SK-N-SH treated with all-trans-retinoic acid at 6 μM for 48 hours (cell line): ENCODE measurements at regions not wholly inside any gene's neighbourhood (a gene's known extent, or its start where the extent isn't known, plus 50 kb on each side); places are given as distances from the start of the nearest gene placed in this dataset.

Experiments
- ATAC-seq: fragments of 200-7000 bp; cut with Tn5 transposase; 3 replicates; pipeline ENCODE4 v1.9.1; 2020; ENCODE audit warnings: mild to moderate bottlenecking, moderate library complexity
- ARNTL ChIP-seq: fragments of 450-650 bp; formaldehyde crosslinking; IDR thresholded peaks from 2 replicates; pipeline ENCODE4 v1.5.0; 2020; ENCODE audit warnings: low read depth, mild to moderate bottlenecking, moderate library complexity, borderline replicate concordance
- BACH2 ChIP-seq: fragments of 250-450 bp; sonication (Bioruptor Pico); IDR thresholded peaks from 2 replicates; pipeline ENCODE4 v1.9.0; 2021; ENCODE audit warnings: mild to moderate bottlenecking, borderline replicate concordance
- CSDC2 ChIP-seq: fragments of 250-450 bp; sonication (Bioruptor Pico); IDR thresholded peaks from 2 replicates; pipeline ENCODE4 v1.5.0; 2020; ENCODE audit warnings: mild to moderate bottlenecking, moderate library complexity
- OSR1 ChIP-seq: fragments of 250-450 bp; sonication (Bioruptor Pico); IDR thresholded peaks from 2 replicates; pipeline ENCODE4 v1.8.0; 2022; ENCODE audit warnings: moderate library complexity, mild to moderate bottlenecking, inconsistent platforms
- PPARA ChIP-seq: fragments of 250-450 bp; sonication (Bioruptor Pico); IDR thresholded peaks from 2 replicates; pipeline ENCODE4 v1.5.0; 2020; ENCODE audit warnings: mild to moderate bottlenecking, borderline replicate concordance
- RARB ChIP-seq: fragments of 250-450 bp; sonication (Bioruptor Pico); IDR thresholded peaks from 2 replicates; pipeline ENCODE4 v1.8.0; 2021; ENCODE audit warnings: mild to moderate bottlenecking, moderate library complexity
- TCF4 ChIP-seq: fragments of 250-450 bp; sonication (Bioruptor Pico); IDR thresholded peaks from 2 replicates; pipeline ENCODE4 v1.8.0; 2021; ENCODE audit warnings: mild to moderate bottlenecking, moderate library complexity, borderline replicate concordance
- ZFP3 ChIP-seq: fragments of 250-450 bp; sonication (Bioruptor Pico); IDR thresholded peaks from 2 replicates; pipeline ENCODE4 v1.5.0; 2020; ENCODE audit warnings: mild to moderate bottlenecking, moderate library complexity
- ZFP30 ChIP-seq: fragments of 450-650 bp; formaldehyde crosslinking; IDR thresholded peaks from 2 replicates; pipeline ENCODE4 v1.5.0; 2022; ENCODE audit warnings: mild to moderate bottlenecking, moderate library complexity
- TF ChIP-seq, protein P1 (sequence below): fragments of 250-450 bp; sonication (Bioruptor Pico); IDR thresholded peaks from 2 replicates; pipeline ENCODE4 v1.8.0; 2020; ENCODE audit warnings: mild to moderate bottlenecking, moderate library complexity, borderline replicate concordance
- TF ChIP-seq, protein P2 (sequence below): fragments of 250-450 bp; sonication (Bioruptor Pico); IDR thresholded peaks from 2 replicates; pipeline ENCODE4 v1.5.0; 2020; ENCODE audit warnings: mild to moderate bottlenecking, moderate library complexity
- TF ChIP-seq, protein P3 (sequence below): fragments of 250-450 bp; sonication (Bioruptor Pico); IDR thresholded peaks from 2 replicates; pipeline ENCODE4 v1.5.1; 2020; ENCODE audit warnings: low read depth, mild to moderate bottlenecking, moderate library complexity
- TF ChIP-seq, protein P4 (sequence below): fragments of 250-450 bp; sonication (Bioruptor Pico); IDR thresholded peaks from 2 replicates; pipeline ENCODE4 v1.5.1; 2021; ENCODE audit warnings: mild to moderate bottlenecking, moderate library complexity

DNA sequence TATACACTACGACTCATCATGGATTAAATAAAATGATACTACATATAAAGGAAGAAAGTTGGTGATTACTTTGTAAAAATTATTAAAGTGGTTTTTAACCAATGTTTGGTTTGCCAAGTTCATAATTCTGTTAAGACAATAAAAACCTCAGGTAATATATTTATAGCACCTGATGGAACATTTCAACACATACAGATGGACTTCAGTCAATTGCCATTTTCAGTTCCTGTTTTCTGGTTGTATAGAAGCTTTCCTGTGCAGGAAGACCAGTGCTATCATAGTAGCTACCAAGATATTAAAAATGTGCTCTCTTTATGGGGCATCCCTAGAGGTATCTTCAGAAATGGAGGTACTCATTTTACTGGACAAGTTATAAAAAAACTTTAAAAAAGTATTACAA is 1686.4 kb downstream of the GRIK2 start:
- TF ChIP-seq CSDC2 (no peak), BACH2 (CRISPR knock-in tag) (no peak)
- no peak for ATAC-seq

DNA sequence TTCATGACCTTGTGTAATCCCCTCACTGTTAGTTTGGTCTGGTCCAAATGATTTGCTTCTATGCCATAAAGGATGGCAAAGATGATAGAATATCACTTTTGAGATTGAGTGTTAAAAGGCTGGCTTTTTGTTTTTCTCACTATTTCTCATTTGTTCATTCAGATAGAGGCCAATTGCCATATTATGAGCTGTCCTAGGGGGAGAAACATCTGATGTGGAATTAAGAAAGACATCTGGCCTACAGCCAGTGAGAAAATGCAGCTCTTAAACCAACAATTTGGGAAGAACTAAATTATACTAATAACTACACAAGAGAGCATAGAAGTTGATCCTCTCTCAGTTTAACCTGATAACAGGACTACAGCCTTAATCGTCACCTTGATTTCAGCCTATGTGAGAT is 1668.6 kb downstream of the GRIK2 start:
- TF ChIP-seq, protein P1, sequence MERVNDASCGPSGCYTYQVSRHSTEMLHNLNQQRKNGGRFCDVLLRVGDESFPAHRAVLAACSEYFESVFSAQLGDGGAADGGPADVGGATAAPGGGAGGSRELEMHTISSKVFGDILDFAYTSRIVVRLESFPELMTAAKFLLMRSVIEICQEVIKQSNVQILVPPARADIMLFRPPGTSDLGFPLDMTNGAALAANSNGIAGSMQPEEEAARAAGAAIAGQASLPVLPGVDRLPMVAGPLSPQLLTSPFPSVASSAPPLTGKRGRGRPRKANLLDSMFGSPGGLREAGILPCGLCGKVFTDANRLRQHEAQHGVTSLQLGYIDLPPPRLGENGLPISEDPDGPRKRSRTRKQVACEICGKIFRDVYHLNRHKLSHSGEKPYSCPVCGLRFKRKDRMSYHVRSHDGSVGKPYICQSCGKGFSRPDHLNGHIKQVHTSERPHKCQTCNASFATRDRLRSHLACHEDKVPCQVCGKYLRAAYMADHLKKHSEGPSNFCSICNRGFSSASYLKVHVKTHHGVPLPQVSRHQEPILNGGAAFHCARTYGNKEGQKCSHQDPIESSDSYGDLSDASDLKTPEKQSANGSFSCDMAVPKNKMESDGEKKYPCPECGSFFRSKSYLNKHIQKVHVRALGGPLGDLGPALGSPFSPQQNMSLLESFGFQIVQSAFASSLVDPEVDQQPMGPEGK (CRISPR knock-in tag): no peak
- TF ChIP-seq, all 23 proteins: peak for 0
- ATAC-seq: no peak

DNA sequence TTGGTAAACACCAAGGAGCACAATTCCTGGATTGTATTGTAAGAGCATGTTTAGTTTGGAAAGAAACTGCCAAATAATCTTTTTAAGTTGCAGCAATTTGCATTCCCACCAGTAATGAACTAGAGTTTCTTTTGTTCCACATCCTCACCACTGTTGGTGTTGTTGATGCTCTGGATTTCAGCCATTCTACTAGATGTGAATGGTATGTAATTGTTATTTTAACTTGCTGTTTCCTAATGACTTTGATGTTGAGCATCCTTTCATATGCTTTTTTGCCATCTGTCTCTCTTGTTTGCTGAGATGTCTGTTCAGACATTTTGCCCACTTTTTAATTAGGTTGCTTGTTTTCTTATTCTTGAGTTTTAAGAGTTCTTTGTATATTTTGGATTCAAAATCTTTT is 1654.1 kb downstream of the GRIK2 start:
- TF ChIP-seq, protein P2, sequence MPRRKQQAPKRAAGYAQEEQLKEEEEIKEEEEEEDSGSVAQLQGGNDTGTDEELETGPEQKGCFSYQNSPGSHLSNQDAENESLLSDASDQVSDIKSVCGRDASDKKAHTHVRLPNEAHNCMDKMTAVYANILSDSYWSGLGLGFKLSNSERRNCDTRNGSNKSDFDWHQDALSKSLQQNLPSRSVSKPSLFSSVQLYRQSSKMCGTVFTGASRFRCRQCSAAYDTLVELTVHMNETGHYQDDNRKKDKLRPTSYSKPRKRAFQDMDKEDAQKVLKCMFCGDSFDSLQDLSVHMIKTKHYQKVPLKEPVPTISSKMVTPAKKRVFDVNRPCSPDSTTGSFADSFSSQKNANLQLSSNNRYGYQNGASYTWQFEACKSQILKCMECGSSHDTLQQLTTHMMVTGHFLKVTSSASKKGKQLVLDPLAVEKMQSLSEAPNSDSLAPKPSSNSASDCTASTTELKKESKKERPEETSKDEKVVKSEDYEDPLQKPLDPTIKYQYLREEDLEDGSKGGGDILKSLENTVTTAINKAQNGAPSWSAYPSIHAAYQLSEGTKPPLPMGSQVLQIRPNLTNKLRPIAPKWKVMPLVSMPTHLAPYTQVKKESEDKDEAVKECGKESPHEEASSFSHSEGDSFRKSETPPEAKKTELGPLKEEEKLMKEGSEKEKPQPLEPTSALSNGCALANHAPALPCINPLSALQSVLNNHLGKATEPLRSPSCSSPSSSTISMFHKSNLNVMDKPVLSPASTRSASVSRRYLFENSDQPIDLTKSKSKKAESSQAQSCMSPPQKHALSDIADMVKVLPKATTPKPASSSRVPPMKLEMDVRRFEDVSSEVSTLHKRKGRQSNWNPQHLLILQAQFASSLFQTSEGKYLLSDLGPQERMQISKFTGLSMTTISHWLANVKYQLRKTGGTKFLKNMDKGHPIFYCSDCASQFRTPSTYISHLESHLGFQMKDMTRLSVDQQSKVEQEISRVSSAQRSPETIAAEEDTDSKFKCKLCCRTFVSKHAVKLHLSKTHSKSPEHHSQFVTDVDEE (CRISPR knock-in tag): no peak
- no peak for TF ChIP-seq ZFP3
- no peak for ATAC-seq

DNA sequence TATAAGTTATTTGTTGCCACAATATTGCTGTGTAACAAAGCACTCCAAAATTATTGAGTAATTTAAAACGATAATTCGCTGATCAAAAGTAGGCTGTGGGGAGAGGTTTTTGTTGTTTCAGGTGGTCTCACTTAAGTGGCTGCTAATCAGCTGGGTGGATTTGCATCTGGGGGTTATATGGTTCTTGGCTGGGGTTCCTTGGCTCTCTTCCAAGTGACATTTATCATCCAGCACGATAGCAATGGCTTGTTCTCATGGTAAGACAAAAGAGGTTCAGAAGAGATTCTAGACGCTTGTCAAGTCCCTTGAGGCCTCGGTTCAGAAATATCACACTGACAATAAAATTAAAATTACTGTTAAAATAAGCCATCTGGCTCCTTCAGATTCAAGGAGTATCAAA is 1648.8 kb downstream of the GRIK2 start:
- no peak for ATAC-seq
- no peak for TF ChIP-seq ZFP3
- no peak for TF ChIP-seq TCF4 (CRISPR knock-in tag)
- TF ChIP-seq, all 23 proteins: peak for 0

DNA sequence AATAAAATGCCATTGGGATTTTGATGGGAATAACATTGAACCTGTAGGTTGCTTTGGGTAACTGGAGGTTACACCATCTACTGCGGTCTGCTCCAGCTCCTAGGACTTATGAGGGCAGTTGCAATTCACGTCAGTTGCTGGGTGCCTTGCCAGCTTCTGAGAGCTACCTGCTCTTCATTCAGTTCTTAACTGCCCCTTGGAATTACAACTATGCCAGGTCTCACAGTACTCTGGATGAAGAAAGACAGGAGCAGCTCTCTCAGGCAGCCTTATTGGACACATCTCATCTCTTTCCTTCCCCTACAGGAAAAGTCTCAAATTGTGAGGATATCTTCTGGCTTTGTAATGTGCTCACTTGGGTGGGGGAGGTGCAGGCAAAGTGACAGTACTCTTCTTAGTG is 1643.3 kb downstream of the GRIK2 start:
- no peak for TF ChIP-seq RARB (CRISPR knock-in tag)
- no peak for TF ChIP-seq OSR1 (CRISPR knock-in tag)
- TF ChIP-seq ARNTL (CRISPR knock-in tag): no peak
- TF ChIP-seq CSDC2: no peak
- TF ChIP-seq, protein P1 (CRISPR knock-in tag): no peak
- TF ChIP-seq, protein P2 (CRISPR knock-in tag): no peak
- no peak for TF ChIP-seq ZFP30 (CRISPR knock-in tag)
- TF ChIP-seq, all 23 proteins: peak for 0
- ATAC-seq: no peak

DNA sequence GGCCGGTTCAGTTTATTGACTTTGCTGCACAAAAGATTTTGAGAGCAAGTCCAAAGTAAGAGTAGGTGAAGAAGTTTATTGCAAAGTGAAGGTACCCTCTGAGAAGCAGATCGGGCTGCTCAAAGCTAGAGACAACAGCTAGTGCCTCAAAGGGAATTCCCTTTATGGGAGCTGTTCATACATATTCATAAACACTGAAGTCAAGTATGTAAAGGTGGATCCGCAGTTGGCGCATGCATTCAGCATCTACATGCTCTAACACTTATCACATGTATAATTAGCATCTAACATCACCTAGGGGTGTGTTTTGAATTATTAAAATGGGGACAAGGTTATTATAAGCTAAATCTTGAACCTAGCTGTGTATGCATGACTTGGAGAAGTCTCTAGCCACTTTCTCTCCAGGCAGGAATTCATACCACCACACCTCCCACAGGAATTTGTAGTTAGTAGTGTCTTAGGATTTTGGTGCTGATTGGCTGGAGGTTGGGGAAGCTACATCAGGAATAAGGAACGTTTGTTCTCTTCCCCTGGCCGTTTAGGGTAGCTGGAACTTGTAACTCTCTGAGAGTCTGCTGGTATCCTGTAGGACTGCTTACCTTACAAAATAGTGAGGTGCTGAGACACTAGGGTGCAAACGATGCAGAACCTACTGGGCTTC is 1633.9 kb downstream of the GRIK2 start:
- no peak for ATAC-seq
- TF ChIP-seq, protein P3, sequence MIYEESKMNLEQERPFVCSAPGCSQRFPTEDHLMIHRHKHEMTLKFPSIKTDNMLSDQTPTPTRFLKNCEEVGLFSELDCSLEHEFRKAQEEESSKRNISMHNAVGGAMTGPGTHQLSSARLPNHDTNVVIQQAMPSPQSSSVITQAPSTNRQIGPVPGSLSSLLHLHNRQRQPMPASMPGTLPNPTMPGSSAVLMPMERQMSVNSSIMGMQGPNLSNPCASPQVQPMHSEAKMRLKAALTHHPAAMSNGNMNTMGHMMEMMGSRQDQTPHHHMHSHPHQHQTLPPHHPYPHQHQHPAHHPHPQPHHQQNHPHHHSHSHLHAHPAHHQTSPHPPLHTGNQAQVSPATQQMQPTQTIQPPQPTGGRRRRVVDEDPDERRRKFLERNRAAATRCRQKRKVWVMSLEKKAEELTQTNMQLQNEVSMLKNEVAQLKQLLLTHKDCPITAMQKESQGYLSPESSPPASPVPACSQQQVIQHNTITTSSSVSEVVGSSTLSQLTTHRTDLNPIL (CRISPR knock-in tag): no peak
- no peak for TF ChIP-seq PPARA (CRISPR knock-in tag)
- TF ChIP-seq, protein P4, sequence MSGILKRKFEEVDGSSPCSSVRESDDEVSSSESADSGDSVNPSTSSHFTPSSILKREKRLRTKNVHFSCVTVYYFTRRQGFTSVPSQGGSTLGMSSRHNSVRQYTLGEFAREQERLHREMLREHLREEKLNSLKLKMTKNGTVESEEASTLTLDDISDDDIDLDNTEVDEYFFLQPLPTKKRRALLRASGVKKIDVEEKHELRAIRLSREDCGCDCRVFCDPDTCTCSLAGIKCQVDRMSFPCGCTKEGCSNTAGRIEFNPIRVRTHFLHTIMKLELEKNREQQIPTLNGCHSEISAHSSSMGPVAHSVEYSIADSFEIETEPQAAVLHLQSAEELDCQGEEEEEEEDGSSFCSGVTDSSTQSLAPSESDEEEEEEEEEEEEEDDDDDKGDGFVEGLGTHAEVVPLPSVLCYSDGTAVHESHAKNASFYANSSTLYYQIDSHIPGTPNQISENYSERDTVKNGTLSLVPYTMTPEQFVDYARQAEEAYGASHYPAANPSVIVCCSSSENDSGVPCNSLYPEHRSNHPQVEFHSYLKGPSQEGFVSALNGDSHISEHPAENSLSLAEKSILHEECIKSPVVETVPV (CRISPR knock-in tag): no peak
